ENCODE measurements at regions not wholly inside any gene's neighbourhood (a gene's known extent, or its start where the extent isn't known, plus 50 kb on each side); places are given as distances from the start of the nearest gene placed in this dataset.

- TF ChIP-seq CTCF (IDR thresholded peaks at IDR 0.05; ENCODE audit: borderline replicate concordance, extremely low read depth, low read length, poor library complexity, severe bottlenecking), result no peak
- TF ChIP-seq EZH2 (IDR thresholded peaks at IDR 0.05; ENCODE audit: borderline replicate concordance, low read depth, low read length, severe bottlenecking), result no peak
Measured at GRCh38 chrX:96430756-96431455, 253.7 kb upstream of the DIAPH2 start.
